Astrocyte (in vitro differentiated cells and primary cell): ENCODE measurements at regions not wholly inside any gene's neighbourhood (a gene's known extent, or its start where the extent isn't known, plus 50 kb on each side); places are given as distances from the start of the nearest gene placed in this dataset.

ENCODE experiments used
- DNase-seq: peaks from one replicate; pipeline ENCODE4 v3.0.0-alpha.2; 2010; ENCODE audit warnings: low read depth
- FAIRE-seq: peaks from 2 replicates; lab custom pipeline; 2011; peaks lifted over from hg19 to GRCh38; lab: Jason Lieb, UNC
- H2AFZ ChIP-seq: 2 replicates; pipeline ENCODE4 v1.6.0; 2012; ENCODE audit warnings: low read depth, low read length, inconsistent platforms
- H3K27ac ChIP-seq: 2 replicates; pipeline ENCODE4 v1.5.1; 2011; ENCODE audit warnings: low read depth, low read length, inconsistent platforms
- H3K27me3 ChIP-seq: 2 replicates; pipeline ENCODE4 v1.6.0; 2011; ENCODE audit warnings: low read length, inconsistent platforms; ENCODE audit not compliant: insufficient read depth
- H3K36me3 ChIP-seq: 2 replicates; pipeline ENCODE4 v1.5.1; 2011; ENCODE audit warnings: low read length, inconsistent platforms; ENCODE audit not compliant: insufficient read depth
- H3K4me1 ChIP-seq: 2 replicates; pipeline ENCODE4 v1.5.1; 2011; ENCODE audit warnings: low read length, inconsistent platforms; ENCODE audit not compliant: insufficient read depth
- H3K4me2 ChIP-seq: 2 replicates; pipeline ENCODE4 v1.6.0; 2012; ENCODE audit warnings: low read length, inconsistent platforms
- H3K4me3 ChIP-seq: 2 replicates; pipeline ENCODE4 v1.5.1; 2011; ENCODE audit warnings: low read depth, mild to moderate bottlenecking, low read length, inconsistent platforms; ENCODE audit not compliant: insufficient read depth
- H3K79me2 ChIP-seq: 2 replicates; pipeline ENCODE4 v1.6.0; 2012; ENCODE audit warnings: mild to moderate bottlenecking, low read length, inconsistent platforms; ENCODE audit not compliant: insufficient read depth
- H3K9ac ChIP-seq: 2 replicates; pipeline ENCODE4 v1.6.0; 2012; ENCODE audit warnings: mild to moderate bottlenecking, low read length, inconsistent platforms
- H3K9me3 ChIP-seq: 2 replicates; pipeline ENCODE4 v1.5.1; 2012; ENCODE audit warnings: low read depth, mild to moderate bottlenecking, low read length, inconsistent platforms; ENCODE audit not compliant: insufficient read depth
- H4K20me1 ChIP-seq: 2 replicates; pipeline ENCODE4 v1.6.0; 2012; ENCODE audit warnings: low read length, inconsistent platforms; ENCODE audit not compliant: insufficient read depth
- H3K27ac Mint-ChIP-seq: one replicate; pipeline ENCODE4 v1.8.0; 2021; ENCODE audit warnings: mild to moderate bottlenecking, mixed read lengths; ENCODE audit not compliant: unreplicated experiment
- H3K27me3 Mint-ChIP-seq: one replicate; pipeline ENCODE4 v1.8.0; 2021; ENCODE audit warnings: low read depth, mixed read lengths; ENCODE audit not compliant: unreplicated experiment
- H3K36me3 Mint-ChIP-seq: one replicate; pipeline ENCODE4 v1.8.0; 2021; ENCODE audit warnings: low read depth, mixed read lengths; ENCODE audit not compliant: unreplicated experiment
- H3K4me1 Mint-ChIP-seq: one replicate; pipeline ENCODE4 v1.8.0; 2021; ENCODE audit warnings: low read depth, mixed read lengths; ENCODE audit not compliant: unreplicated experiment
- H3K4me3 Mint-ChIP-seq: one replicate; pipeline ENCODE4 v1.8.0; 2021; ENCODE audit warnings: mild to moderate bottlenecking, moderate library complexity, mixed read lengths; ENCODE audit not compliant: unreplicated experiment
- H3K9me3 Mint-ChIP-seq: one replicate; pipeline ENCODE4 v1.8.0; 2021; ENCODE audit warnings: mild to moderate bottlenecking, mixed read lengths; ENCODE audit not compliant: unreplicated experiment
- EZH2 ChIP-seq: IDR thresholded peaks from 2 replicates; pipeline ENCODE4 v1.6.1; 2012; ENCODE audit warnings: mild to moderate bottlenecking, low read length, inconsistent platforms; ENCODE audit not compliant: insufficient read depth
- TF ChIP-seq, protein P1 (sequence below): IDR thresholded peaks from 2 replicates; pipeline ENCODE4 v1.5.1; 2011; ENCODE audit warnings: low read depth, mild to moderate bottlenecking, inconsistent platforms, low read length, moderate library complexity; ENCODE audit not compliant: insufficient read depth

DNA sequence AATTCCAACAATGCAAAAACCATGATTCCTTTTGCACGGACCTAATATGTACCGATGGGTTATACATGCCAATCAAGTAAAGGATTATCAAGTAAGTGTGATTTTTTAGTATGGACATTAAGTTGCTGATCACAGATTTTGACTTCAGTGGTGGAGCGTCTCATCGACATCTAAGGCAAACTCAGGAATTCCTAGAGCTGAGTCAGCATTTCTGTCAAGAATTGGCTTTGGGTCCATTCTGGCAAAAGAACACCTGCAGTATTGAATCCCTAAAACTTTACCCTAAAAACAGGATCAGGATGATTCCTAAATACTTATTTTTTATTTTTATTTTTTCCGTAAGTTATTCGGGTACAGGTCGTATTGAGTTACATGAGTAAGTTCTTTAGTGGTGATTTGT lies 83.6 kb downstream of the HPGD start:
- no peak overlapping the region for H3K4me3 ChIP-seq
- TF ChIP-seq EZH2 = no peak
- TF ChIP-seq, protein P1, sequence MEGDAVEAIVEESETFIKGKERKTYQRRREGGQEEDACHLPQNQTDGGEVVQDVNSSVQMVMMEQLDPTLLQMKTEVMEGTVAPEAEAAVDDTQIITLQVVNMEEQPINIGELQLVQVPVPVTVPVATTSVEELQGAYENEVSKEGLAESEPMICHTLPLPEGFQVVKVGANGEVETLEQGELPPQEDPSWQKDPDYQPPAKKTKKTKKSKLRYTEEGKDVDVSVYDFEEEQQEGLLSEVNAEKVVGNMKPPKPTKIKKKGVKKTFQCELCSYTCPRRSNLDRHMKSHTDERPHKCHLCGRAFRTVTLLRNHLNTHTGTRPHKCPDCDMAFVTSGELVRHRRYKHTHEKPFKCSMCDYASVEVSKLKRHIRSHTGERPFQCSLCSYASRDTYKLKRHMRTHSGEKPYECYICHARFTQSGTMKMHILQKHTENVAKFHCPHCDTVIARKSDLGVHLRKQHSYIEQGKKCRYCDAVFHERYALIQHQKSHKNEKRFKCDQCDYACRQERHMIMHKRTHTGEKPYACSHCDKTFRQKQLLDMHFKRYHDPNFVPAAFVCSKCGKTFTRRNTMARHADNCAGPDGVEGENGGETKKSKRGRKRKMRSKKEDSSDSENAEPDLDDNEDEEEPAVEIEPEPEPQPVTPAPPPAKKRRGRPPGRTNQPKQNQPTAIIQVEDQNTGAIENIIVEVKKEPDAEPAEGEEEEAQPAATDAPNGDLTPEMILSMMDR = no peak
- no peak overlapping the region for H3K4me2 ChIP-seq
- H3K4me1 ChIP-seq = peaks cover 5% of the 10 kb centered on the region
- FAIRE-seq (no peak), DNase-seq (no peak)
- no peak overlapping the region for H3K27ac Mint-ChIP-seq
- peaks cover 5% of the 10 kb centered on the region for H3K9me3 Mint-ChIP-seq
- H3K9ac ChIP-seq = no peak overlapping the region
- peaks cover 12% of the 10 kb centered on the region for H3K4me1 Mint-ChIP-seq
- no peaks in the 10 kb centered on the region for H3K27me3 Mint-ChIP-seq
- H3K36me3 Mint-ChIP-seq = no peaks in the 10 kb centered on the region
- no peak overlapping the region for H3K27ac ChIP-seq
- H3K36me3 ChIP-seq = no peaks in the 10 kb centered on the region
- H3K4me3 Mint-ChIP-seq = no peak overlapping the region
- H2AFZ ChIP-seq = no peak overlapping the region
- no peaks in the 10 kb centered on the region for H4K20me1 ChIP-seq
- H3K79me2 ChIP-seq = no peaks in the 10 kb centered on the region
- no peaks in the 10 kb centered on the region for H3K9me3 ChIP-seq
- H3K27me3 ChIP-seq = no peaks in the 10 kb centered on the region

DNA sequence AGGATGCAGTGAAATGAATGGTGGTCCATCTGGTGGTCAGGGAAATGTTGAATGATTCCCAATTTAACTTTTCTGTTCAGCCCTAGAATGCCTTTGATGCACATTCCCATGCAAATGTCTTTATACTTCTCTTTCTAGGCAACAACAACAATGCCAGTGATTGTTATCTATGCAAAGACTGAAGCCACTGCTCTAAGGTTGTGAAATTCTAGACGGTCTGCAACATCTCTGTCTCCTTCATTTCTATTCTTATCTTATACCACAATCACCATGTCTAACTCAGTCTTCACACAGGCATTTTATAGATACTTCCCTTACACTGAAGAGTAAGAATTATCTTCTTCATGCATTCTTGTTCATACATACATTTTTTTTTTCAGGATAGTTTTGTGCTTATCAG lies 84.5 kb downstream of the HPGD start:
- Histone ChIP-seq H3K9me3 (no peaks in the 10 kb centered on the region), H3K4me3 (no peak overlapping the region), H3K9ac (no peak overlapping the region), H2AFZ (no peak overlapping the region), H3K79me2 (no peaks in the 10 kb centered on the region), H3K4me1 (peaks cover 5% of the 10 kb centered on the region), H4K20me1 (no peaks in the 10 kb centered on the region), H3K27me3 (no peaks in the 10 kb centered on the region), H3K36me3 (no peaks in the 10 kb centered on the region), H3K4me2 (no peak overlapping the region), H3K27ac (no peak overlapping the region)
- FAIRE-seq = no peak
- Mint-ChIP-seq H3K4me3 (no peak overlapping the region), H3K27me3 (no peaks in the 10 kb centered on the region), H3K27ac (peak overlapping the region; percentile 42), H3K4me1 (peaks cover 12% of the 10 kb centered on the region), H3K9me3 (peaks cover 5% of the 10 kb centered on the region), H3K36me3 (no peaks in the 10 kb centered on the region)
- no peak for TF ChIP-seq EZH2
- TF ChIP-seq, protein P1 = no peak
- DNase-seq = no peak

DNA sequence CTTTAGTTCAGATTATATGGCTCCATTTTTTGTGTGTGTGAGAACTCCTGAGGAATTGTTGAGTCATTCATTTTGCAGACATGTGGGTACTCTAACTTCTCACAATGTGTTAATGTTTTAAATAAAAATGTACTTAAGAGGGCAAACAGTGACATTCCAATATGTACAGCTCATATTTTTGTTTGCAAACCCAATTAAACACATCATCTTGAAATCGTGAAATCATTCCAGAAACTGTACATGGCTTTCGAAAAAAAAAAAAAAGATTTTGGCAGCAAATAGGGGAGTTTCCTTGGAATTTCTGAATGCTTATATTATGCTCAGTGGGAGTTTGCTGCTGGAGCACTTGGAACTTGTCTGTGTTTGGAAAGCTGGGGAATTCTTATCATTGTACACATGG lies 85.0 kb downstream of the HPGD start:
- no peaks in the 10 kb centered on the region for H3K36me3 Mint-ChIP-seq
- Histone ChIP-seq H3K4me1 (peaks cover 5% of the 10 kb centered on the region), H3K9me3 (no peaks in the 10 kb centered on the region), H3K79me2 (no peaks in the 10 kb centered on the region), H2AFZ (no peak overlapping the region), H4K20me1 (no peaks in the 10 kb centered on the region), H3K4me3 (no peak overlapping the region), H3K27me3 (no peaks in the 10 kb centered on the region), H3K36me3 (no peaks in the 10 kb centered on the region), H3K27ac (no peak overlapping the region), H3K4me2 (no peak overlapping the region), H3K9ac (no peak overlapping the region)
- H3K9me3 Mint-ChIP-seq = peaks cover 3% of the 10 kb centered on the region
- no peak overlapping the region for H3K4me3 Mint-ChIP-seq
- TF ChIP-seq EZH2 = no peak
- TF ChIP-seq, protein P1 = no peak
- H3K4me1 Mint-ChIP-seq = peaks cover 12% of the 10 kb centered on the region
- H3K27ac Mint-ChIP-seq = peak overlapping the region; percentile 42
- DNase-seq = peak; percentile 96
- no peaks in the 10 kb centered on the region for H3K27me3 Mint-ChIP-seq
- no peak for FAIRE-seq
